Suppressor macrophage treated with lipopolysaccharide for 4 hours (primary cell): ENCODE measurements at regions not wholly inside any gene's neighbourhood (a gene's known extent, or its start where the extent isn't known, plus 50 kb on each side); places are given as distances from the start of the nearest gene placed in this dataset.

Experiments used
- DNase-seq: peaks from one replicate; pipeline ENCODE4 v3.0.0-alpha.2; 2020

- no peak for DNase-seq
Observed at GRCh38 chr9:12934545-12935272, 159.9 kb downstream of the LURAP1L start.

DNA sequence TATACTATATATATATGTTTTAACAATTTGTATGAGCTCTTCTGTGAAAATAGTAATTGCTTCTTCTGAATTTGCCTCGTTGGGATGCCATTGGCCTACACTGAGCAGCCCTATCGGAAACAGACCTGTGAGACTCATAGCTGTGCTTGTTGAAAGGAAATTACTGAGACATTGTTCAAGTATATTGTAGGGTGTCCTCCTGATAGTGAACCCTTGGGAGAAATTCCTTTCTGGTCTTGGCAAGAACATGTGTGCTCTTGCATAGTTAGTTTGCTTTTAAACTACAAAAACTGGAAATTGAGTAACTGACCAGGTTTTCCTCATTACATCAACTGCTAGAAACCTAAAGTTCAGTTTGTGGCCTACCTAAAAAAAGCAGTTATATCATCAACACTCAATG is 160.9 kb downstream of the LURAP1L start:
- DNase-seq: no peak

DNA sequence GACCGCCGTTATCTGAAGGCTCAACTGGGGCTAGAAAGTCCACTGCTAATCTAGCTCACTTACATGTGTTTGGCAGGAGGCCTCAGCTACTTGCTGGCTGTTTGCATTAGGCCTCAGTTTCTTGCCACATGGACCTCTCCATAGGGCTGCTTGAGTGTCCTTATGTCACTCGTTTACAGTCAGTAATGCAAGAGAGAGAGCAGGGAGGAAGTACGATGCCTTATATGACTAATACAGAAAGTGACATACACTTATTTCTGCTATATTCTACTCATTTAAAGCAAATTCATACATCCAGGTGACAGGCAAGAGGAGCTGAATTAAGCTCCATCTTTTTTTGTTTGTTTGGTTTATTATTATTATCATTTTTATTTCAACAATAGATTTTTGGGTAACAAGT is 179.6 kb downstream of the LURAP1L start:
- DNase-seq: no peak

DNA sequence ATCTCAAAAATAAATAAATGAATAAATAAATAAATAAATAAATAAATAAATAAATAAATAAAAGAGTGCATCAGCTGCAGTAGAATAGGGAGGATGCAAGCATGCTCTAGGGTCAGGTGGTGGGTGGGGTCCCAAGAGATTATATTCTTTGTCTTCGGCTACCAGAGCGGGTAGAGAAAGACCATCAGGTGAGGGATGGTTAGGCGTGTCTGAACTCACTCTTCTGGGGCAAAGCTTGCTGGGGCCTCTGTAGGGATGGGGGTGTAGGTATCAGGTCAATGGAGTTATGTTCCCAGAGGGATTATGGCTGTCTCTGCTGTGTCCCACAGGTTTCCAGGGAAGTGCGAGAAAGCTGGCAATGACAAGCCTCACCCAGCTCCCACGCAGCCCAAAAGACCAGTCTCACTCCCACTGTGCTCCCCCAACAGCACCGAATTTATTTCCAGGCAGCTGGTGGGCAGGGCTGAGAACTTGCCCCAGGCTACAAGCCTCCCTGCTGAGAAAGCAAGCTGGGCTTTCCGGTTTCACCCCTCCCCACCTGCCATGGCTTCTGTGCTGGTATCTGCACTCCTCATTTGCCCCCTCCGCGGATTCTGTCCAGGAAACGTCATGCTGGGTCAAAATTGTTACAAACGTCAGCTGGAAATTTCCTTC is 180.8 kb downstream of the LURAP1L start:
- no peak for DNase-seq

GRCh38 chr9:12956261-12956660 is 181.4 kb downstream of the LURAP1L start:
- no peak for DNase-seq

DNA sequence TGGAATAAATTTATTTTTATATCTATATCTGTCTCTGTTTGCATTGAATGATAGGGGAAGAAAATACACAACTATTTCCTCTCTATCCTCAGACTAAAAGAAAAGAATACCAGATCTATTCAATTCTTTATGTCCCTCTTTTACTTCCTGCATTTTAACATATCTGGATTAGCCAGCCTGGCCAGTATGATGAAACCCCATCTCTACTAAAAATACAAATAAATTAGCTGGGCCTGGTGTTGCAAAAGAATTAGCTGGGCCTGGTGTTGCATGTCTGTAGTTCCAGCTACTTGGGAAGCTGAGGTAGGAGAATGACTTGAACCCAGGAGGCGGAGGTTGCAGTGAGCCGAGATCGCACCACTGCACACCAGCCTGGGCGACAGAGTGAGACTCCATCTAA is 182.0 kb downstream of the LURAP1L start:
- DNase-seq: no peak

DNA sequence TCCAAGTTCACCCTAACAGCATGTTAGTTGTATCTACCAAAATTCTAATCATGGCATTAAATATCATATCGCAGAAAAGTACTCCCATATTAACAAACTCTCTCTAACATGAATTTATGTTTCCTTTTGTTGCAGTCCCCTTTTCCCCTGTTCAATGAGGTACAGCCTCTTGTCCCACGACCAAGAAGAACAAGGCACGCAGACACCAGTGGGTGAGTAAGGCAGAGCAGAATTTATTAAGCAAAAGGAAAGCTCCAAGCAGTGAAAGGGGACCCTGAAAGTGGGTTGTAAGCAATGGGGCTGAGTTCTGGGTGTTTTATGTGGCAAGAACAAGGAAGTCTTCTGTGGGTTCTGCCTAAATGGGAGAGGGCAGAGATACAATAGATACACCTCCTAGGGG is 183.5 kb downstream of the LURAP1L start:
- DNase-seq: no peak

- DNase-seq: no peak
Observed at GRCh38 chr9:12958708-12959107, 183.9 kb downstream of the LURAP1L start.

DNA sequence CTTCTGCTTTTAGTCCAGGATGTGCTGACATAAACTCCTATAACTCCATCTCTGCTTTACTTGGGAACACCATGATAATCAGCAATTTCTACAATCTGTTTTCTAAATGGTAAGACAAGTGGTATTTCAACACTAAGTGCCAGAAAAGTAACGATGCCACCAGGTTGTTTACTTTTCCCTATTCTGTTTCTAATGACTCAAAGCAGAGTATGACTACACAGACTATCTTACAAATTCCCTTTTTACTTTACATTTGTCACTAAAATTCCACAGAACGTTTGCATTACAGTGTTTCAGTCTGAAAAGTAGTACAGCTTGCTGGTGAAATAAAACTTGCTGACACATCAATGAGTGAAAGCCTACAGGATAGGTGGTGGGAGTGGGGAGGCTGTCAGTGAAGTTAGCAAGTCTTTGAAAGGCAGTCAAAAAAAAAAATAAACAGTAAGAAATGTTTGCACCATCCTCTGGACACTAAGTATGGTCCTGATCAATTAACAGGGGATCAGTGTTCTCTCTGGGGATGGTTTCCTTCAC is 186.5 kb downstream of the LURAP1L start:
- no peak for DNase-seq

GRCh38 chr9:12963537-12963936 is 188.7 kb downstream of the LURAP1L start:
- DNase-seq: no peak

- no peak for DNase-seq
Observed at GRCh38 chr9:12964271-12964670, 189.5 kb downstream of the LURAP1L start.

GRCh38 chr9:12965303-12965702 is 190.5 kb downstream of the LURAP1L start:
- no peak for DNase-seq

DNA sequence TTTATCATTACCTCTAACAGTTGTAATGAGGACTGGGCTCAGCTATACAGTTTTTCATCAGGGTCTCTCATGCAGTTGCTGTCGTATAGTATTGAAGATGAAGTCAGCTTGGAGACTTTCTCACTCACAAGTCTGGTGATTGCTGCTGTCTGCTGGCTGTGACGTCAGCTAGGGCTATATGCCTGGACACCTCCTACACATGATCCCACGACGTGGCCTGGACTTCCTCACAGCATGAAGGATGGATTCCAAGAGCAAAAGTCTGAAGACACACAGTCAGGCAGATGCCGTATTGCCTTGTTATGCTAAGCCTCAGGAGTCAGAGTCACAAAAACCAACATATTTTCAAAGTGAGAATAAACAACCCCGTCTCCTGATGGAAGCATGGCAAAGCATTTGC is 193.3 kb downstream of the LURAP1L start:
- no peak for DNase-seq

DNA sequence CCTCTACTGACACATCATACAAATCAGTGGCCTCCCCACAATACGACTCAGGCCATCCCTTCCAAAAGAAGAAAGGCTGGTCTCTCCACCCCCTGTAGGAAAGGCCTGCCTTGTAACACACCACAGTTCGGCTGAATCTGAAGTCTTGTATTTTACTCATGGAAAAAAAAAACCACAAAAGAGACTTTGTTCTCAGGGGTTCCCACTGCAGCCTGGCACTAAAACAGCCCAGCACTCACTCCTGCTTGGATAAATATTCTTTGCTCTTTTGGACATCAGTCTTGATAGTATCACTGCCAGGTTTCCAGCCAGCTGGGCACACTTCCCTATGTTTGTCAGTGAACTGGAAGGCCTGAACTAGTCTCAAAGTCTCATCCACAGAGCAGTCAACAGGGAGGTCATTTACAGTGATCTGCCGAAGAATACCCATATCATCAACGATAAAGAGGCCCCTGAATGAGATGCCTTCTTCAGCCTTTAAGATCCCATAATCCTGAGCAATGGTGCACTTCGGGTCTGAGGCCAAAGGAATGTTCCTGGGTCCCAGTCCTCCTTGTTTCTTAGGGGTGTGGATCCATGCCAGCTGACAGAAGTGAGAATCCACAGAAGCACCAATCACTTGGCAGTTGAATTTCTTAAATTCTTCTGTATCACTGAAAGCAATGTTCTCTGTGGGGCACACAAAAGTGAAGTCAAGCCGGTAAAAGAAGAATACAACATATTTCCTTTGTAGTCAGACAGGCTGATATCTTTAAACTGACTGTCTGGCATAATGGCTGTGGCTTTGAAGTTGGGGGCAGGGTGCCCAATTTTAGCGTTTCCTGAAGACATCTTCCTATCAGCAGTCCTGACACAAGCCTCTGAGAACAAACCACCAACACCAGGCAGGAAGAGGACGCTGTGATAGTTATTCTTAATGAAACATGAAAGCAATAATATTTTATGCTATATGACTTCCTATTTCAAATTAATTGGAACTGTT is 198.1 kb downstream of the LURAP1L start:
- DNase-seq: no peak

DNA sequence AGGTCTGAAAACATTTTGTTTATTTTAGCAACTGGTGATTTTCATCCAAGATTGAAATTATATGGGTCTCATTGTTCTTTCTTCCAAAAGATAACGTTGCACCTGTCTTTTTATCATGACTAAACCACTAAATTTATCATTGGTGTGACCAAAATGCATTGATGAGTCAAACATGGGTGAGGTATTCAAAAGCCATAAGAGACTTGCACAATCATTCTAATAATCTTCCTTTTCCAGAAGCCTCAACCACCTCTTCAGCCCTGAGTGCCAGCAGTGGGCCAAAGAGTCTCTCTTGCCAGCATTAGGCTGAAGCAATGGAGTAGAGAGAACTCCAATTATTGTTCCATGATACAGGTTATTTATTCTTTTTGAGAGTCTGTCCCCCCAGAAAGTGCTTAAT is 198.9 kb downstream of the LURAP1L start:
- no peak for DNase-seq

DNA sequence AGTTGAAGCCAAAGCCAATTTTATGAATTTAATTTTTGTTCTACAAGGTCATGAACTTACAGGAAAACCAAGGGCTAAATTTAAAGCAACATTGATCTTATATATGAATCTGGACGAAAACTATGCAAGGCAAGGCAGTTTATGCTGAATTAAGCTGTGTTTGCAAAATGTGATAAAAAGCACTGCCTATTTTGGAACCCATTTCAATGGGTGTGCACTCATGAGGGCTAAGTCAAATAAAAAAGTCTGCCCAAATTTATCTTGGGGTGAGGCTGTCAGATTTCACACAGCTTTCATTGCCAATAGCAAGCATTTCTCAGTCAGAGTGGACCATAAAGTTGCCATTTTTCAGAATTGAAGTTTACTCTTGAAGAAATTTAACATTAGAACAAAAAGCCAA is 199.9 kb downstream of the LURAP1L start:
- no peak for DNase-seq

DNA sequence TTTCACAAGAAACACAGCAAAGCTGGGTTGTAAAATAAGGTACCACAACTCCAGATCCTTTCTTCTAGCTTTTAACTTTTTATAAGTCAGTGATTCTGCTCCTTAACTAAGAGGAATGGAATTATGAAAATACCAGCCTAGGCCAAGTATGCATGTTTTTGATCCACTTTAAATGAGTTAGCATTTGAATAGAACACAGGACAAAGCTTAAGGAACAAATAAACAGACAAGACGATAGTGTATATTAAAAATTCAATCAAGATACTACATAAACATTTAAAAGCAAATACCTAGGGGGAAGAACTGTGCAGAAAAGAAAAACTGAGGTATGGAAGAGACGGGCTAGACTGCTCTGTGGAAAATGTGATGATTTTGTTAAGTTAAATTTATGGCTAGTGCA is 200.7 kb downstream of the LURAP1L start:
- DNase-seq: no peak

- no peak for DNase-seq
Observed at GRCh38 chr9:12980085-12980851, 205.4 kb downstream of the LURAP1L start.

GRCh38 chr9:12988258-12988657 is 213.4 kb downstream of the LURAP1L start:
- no peak for DNase-seq

- no peak for DNase-seq
Observed at GRCh38 chr9:12989669-12990068, 214.8 kb downstream of the LURAP1L start.

- no peak for DNase-seq
Observed at GRCh38 chr9:12993466-12993865, 218.6 kb downstream of the LURAP1L start.

- no peak for DNase-seq
Observed at GRCh38 chr9:12997009-12997408, 222.2 kb downstream of the LURAP1L start.
